Gastrocnemius medialis (tissue), 4 donors: ENCODE measurements at regions not wholly inside any gene's neighbourhood (a gene's known extent, or its start where the extent isn't known, plus 50 kb on each side); places are given as distances from the start of the nearest gene placed in this dataset.

Experiments used
- CTCF ChIP-seq, 5 experiments: fragments of 450-650 bp in 3 of 5; fragments of 200-600 bp in 2 of 5; sonication (generic) in 2 of 5; IDR thresholded peaks in 4 of 5; conservative IDR thresholded peaks in 1 of 5; 1 replicate in 4 of 5; 2 replicates in 1 of 5; pipeline ENCODE4 v1.5.1; 2016 to 2019; ENCODE audit warnings: antibody characterized with exemption in 5 of 5, mild to moderate bottlenecking in 3 of 5, moderate library complexity in 3 of 5
- POLR2A ChIP-seq, 2 donors: fragments of 450-650 bp; IDR thresholded peaks; one replicate each; pipeline ENCODE4 v1.6.1; 2017; ENCODE audit warnings: antibody characterized with exemption in 2 of 2, mild to moderate bottlenecking in 2 of 2, moderate library complexity in 2 of 2

- no peak for TF ChIP-seq CTCF (IDR thresholded peaks at IDR 0.05 in 4 of 5, conservative IDR thresholded peaks at IDR 0.05 in 1 of 5)
- TF ChIP-seq POLR2A (IDR thresholded peaks at IDR 0.05), result no peak
Observed at GRCh38 chr5:90312027-90312426, 97.5 kb downstream of the CETN3 start.
